Karpas-422 (cell line): ENCODE measurements at regions not wholly inside any gene's neighbourhood (a gene's known extent, or its start where the extent isn't known, plus 50 kb on each side); places are given as distances from the start of the nearest gene placed in this dataset.
A peak's percentile ranks its signal among the peaks of the same experiment; 100 is the strongest.

Source experiments
- DNase-seq: peaks from one replicate; pipeline ENCODE4 v3.0.0-alpha.2; 2015
- H2AFZ ChIP-seq: fragments of 200-600 bp; sonication (generic); 2 replicates; pipeline ENCODE4 v1.6.1; 2014; ENCODE audit warnings: antibody characterized with exemption, low read length, mixed read lengths
- H3K27ac ChIP-seq: fragments of 200-600 bp; sonication (generic); 2 replicates; pipeline ENCODE4 v1.5.1; 2014; ENCODE audit warnings: mild to moderate bottlenecking, low read length, moderate library complexity
- H3K27me3 ChIP-seq: fragments of 200-600 bp; sonication (generic); 2 replicates; pipeline ENCODE4 v1.6.1; 2014; ENCODE audit warnings: low read length, mixed read lengths
- H3K36me3 ChIP-seq: fragments of 200-600 bp; sonication (generic); 2 replicates; pipeline ENCODE4 v1.6.1; 2014; ENCODE audit warnings: low read length, mixed read lengths; ENCODE audit not compliant: insufficient read depth
- H3K4me1 ChIP-seq: fragments of 200-600 bp; sonication (generic); 2 replicates; pipeline ENCODE4 v1.6.1; 2014; ENCODE audit warnings: mild to moderate bottlenecking, low read length, mixed read lengths
- H3K4me2 ChIP-seq: fragments of 200-600 bp; sonication (generic); 2 replicates; pipeline ENCODE4 v1.6.1; 2014; ENCODE audit warnings: low read length, low read depth, mild to moderate bottlenecking; ENCODE audit not compliant: poor library complexity, severe bottlenecking
- H3K4me3 ChIP-seq: fragments of 200-600 bp; sonication (generic); 2 replicates; pipeline ENCODE4 v1.5.1; 2014; ENCODE audit warnings: mild to moderate bottlenecking, antibody characterized with exemption, low read length, mixed read lengths
- H3K79me2 ChIP-seq: fragments of 200-600 bp; sonication (generic); 2 replicates; pipeline ENCODE4 v1.6.1; 2014; ENCODE audit warnings: mild to moderate bottlenecking, low read length, mixed read lengths
- H3K9ac ChIP-seq: fragments of 200-600 bp; sonication (generic); 2 replicates; pipeline ENCODE4 v1.6.0; 2014; ENCODE audit warnings: low read length
- H3K9me2 ChIP-seq: fragments of 200-600 bp; sonication (generic), shearing (Covaris generic); replicated peaks from 2 replicates; pipeline ENCODE4 v1.6.0; 2014; ENCODE audit warnings: mild to moderate bottlenecking, low read length, moderate library complexity; ENCODE audit not compliant: insufficient read depth
- H3K9me3 ChIP-seq: fragments of 300-700, 200-600 bp; sonication (generic); 2 replicates; pipeline ENCODE4 v1.6.1; 2014; ENCODE audit warnings: low read length, mixed read lengths
- H4K20me1 ChIP-seq: fragments of 200-600 bp; sonication (generic); 2 replicates; pipeline ENCODE4 v1.6.1; 2014; ENCODE audit warnings: mild to moderate bottlenecking, antibody characterized with exemption, low read length, low read depth; ENCODE audit not compliant: insufficient read depth

DNA sequence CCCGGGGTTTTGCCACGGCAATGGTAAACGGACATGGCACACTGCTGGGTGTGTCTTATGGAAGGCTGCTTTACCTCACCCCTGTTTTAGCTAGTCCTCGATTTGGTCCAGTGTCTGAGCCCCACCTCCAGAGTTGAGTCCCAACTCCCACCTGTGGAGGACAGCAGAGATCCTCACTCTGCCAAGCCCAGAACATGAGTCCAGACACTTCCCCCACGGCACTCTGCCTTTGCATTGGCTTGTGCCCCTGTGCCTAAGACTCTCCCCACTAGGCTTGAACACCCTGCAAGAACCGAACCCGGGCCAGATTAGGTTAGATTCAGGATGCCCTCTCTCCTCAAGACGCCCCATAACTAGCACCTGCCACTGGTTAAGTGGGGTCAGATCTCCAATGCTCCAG lies 59.8 kb upstream of the C14orf180 start:
- no peaks in the 10 kb centered on the region for H3K27me3 ChIP-seq
- peak; percentile 52 for DNase-seq
- H3K36me3 ChIP-seq = no peaks in the 10 kb centered on the region
- H3K79me2 ChIP-seq = no peaks in the 10 kb centered on the region
- H3K4me3 ChIP-seq = no peak overlapping the region
- H3K9me3 ChIP-seq = no peaks in the 10 kb centered on the region
- H3K9ac ChIP-seq = peak overlapping the region; percentile 15; the same call in 1 of the 2 replicates
- no peak overlapping the region for H2AFZ ChIP-seq
- no peaks in the 10 kb centered on the region for H4K20me1 ChIP-seq
- no peak overlapping the region for H3K4me2 ChIP-seq
- H3K4me1 ChIP-seq = peaks cover 86% of the 10 kb centered on the region
- peak overlapping the region; percentile 84 for H3K27ac ChIP-seq
- H3K9me2 ChIP-seq = no peaks in the 10 kb centered on the region

DNA sequence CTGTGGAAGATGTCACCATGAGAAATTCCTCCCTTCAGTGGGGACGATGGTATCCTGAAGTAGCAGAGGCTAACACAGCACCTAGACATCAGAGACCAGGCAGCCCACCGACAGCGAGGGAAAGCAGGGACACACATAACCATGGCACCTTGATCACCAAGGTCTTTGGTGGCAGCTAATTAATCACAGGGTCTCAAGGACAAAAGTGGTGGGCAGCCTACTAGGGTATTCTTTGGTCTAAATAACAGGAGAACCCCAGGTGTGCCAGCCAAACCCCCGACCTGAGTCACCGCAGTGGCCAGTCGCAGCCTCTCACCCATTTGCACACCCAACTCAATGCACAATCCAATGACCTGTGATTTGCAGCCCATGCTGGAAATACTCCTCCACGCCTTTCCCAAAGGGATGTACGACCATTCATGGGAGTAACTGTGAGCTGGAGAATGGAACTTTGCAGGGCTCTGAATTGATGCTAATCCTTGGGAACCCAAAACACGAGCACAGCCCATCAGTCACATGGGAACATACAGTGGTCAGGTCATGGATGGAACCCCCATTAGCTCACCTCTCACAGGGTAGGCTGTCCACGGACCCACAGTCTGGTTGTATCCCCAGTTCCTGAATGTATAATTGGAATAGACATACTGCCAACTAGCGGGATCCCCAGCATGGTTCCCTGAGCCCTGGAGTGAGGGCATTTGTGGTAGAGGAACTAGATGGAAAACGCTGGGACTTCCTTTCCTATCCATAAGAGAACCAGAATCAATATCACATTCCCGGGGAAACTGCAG lies 58.7 kb upstream of the C14orf180 start:
- Histone ChIP-seq H3K9ac (0 out of 2 replicates have a peak overlapping the region, but pooled peaks have one; percentile 1), H3K4me3 (no peak overlapping the region), H3K27me3 (no peaks in the 10 kb centered on the region), H3K4me2 (no peak overlapping the region), H4K20me1 (no peaks in the 10 kb centered on the region), H3K4me1 (peaks cover 78% of the 10 kb centered on the region), H3K9me2 (no peaks in the 10 kb centered on the region), H2AFZ (no peak overlapping the region), H3K36me3 (no peaks in the 10 kb centered on the region), H3K27ac (peak overlapping the region; percentile 84), H3K9me3 (no peaks in the 10 kb centered on the region), H3K79me2 (no peaks in the 10 kb centered on the region)
- DNase-seq = no peak

DNA sequence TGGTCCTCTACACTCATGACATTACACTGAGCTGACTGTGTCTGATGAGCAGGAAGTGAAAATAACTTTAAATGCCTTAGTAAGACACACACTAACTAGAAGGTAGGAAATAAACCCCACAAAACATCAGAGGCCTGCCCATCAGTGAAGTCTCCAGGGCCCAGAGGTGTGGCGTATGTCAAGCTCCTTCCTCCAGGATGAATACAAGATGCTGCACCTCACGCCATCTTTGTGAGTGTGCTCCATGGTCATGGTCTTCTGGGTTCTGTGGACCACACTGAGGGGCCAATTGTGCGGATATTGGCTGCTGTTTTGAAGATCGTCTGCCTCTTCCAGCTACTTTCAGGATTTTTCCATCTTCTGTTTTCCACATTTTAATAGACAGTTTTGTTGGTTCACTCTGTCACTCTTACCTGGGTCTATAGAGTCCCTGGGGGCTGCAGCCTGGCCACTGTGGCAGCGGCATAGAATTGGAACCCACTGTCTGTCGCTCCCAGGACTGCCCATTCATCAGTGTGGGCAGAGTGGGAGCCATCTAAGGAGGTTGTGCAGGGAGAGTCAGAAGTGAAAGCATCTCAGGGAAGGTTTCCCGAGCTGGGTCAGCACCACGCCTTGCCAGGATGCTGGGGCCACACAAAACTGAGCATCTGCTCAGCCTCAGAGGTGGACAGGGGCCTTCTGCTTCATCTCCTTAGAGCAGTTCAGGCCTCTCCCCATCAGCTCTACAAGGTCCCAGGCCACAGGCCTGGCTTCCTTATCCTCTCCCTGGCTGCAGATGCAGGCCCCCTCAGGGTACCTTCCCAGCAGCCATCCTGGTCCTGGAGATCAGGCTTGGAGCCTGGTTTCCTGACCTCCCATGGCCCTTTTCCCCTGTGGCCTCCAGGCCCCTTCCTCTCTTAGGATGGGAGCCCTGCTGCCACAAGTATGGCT lies 57.5 kb upstream of the C14orf180 start:
- Histone ChIP-seq H3K36me3 (no peaks in the 10 kb centered on the region), H3K79me2 (no peaks in the 10 kb centered on the region), H3K4me2 (peak overlapping the region; percentile 29)

DNA sequence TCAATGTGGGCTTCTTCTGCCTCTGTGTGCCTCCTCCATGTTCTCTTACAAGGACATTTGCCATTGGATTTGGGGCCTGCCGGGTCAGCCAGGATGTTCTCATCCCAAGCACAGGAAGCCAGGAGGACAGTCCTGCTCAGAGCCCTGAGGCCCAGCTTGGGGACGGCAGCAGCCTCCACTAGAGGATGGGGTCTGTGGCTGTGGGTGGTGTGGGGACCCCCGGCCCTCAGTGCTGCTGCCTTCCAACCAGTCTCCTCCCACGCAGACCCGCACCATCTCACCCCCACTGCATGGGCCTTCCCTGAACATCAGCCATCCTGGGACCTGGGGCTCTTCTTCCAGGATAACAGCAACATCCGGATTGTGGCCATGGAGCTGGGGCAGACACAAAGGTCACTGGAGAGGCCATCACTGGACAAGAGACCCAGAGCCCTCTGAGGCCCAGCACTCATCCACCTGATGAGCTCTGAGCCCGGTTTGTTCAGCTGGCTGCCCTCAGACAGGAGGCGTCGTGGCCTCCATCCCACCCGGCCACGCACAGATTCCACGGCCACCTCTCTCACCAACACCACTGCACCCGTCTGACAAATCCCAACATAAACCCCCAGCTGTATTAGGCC lies 56.5 kb upstream of the C14orf180 start:
- no peak for DNase-seq
- Histone ChIP-seq H3K27ac (peak overlapping the region; percentile 84), H3K4me1 (peaks cover 70% of the 10 kb centered on the region), H3K27me3 (no peaks in the 10 kb centered on the region), H2AFZ (no peak overlapping the region), H3K4me2 (peak overlapping the region; percentile 29), H3K9ac (peak overlapping the region; percentile 57), H3K4me3 (no peak overlapping the region), H3K36me3 (no peaks in the 10 kb centered on the region), H3K79me2 (no peaks in the 10 kb centered on the region), H4K20me1 (no peaks in the 10 kb centered on the region), H3K9me2 (no peaks in the 10 kb centered on the region), H3K9me3 (no peaks in the 10 kb centered on the region)

More for the DNA sequence above, 57.5 kb upstream of the C14orf180 start:
- no peaks in the 10 kb centered on the region for H3K9me3 ChIP-seq
- H2AFZ ChIP-seq = no peak overlapping the region
- no peak overlapping the region for H3K4me3 ChIP-seq
- peak; percentile 79 for DNase-seq
- H3K4me1 ChIP-seq = peaks cover 70% of the 10 kb centered on the region
- H3K9ac ChIP-seq = peak overlapping the region; percentile 57
- no peaks in the 10 kb centered on the region for H3K9me2 ChIP-seq
- H3K27me3 ChIP-seq = no peaks in the 10 kb centered on the region
- H4K20me1 ChIP-seq = no peaks in the 10 kb centered on the region
- H3K27ac ChIP-seq = peak overlapping the region; percentile 84

DNA sequence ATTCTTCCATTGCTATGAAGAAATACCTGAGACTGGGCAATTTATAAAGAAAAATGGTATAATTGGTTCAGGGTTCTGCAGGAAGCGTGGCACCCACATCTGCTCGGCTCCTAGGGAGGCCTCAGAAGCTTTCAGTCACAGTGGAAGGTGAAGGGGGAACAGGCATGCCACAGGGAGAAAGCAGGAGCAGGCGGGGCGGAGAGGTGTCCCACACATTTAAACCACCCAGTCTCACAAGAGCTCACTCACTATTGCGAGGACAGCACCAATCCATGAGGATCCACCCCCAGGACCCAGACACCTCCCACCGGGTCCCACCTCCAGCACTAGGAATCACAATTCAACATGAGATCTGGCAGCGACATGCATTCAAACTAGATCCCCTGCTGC lies 56.0 kb upstream of the C14orf180 start:
- H3K9ac ChIP-seq = no peak overlapping the region; the same call in 1 of the 2 replicates
- H3K4me2 ChIP-seq = peak overlapping the region; percentile 29
- peak overlapping the region; percentile 84 for H3K27ac ChIP-seq
- no peaks in the 10 kb centered on the region for H3K9me2 ChIP-seq
- H3K9me3 ChIP-seq = no peaks in the 10 kb centered on the region
- H2AFZ ChIP-seq = no peak overlapping the region
- no peak overlapping the region for H3K4me3 ChIP-seq
- no peaks in the 10 kb centered on the region for H3K27me3 ChIP-seq
- peaks cover 75% of the 10 kb centered on the region for H3K4me1 ChIP-seq
- H3K36me3 ChIP-seq = no peaks in the 10 kb centered on the region
- no peaks in the 10 kb centered on the region for H4K20me1 ChIP-seq
- no peak for DNase-seq
- H3K79me2 ChIP-seq = no peaks in the 10 kb centered on the region

DNA sequence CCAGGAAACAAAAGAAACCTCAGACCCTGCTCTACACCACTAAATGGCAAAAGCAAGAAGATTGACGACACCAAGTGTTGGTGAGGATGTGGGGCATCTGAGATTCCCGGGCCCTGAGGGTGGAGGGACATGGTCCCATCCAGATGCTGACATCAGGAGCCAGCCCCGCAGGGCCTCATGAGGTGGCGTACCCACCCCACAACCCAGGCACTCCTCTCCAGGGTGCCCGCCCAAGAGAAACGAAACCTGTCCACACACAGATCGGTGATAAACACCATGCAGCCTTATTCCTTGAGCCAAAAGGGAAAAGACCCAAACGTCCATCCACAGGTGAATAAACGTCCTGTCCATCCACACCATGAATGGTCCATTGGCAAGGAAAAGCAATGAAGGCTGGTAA lies 54.8 kb upstream of the C14orf180 start:
- peaks cover 73% of the 10 kb centered on the region for H3K4me1 ChIP-seq
- no peaks in the 10 kb centered on the region for H3K79me2 ChIP-seq
- H3K4me3 ChIP-seq = no peak overlapping the region
- no peak overlapping the region for H3K9ac ChIP-seq
- H2AFZ ChIP-seq = no peak overlapping the region
- H3K9me3 ChIP-seq = no peaks in the 10 kb centered on the region
- 0 out of 2 replicates have a peak overlapping the region, but pooled peaks have one; percentile 31 for H3K27ac ChIP-seq
- DNase-seq = no peak
- no peaks in the 10 kb centered on the region for H3K27me3 ChIP-seq
- H4K20me1 ChIP-seq = no peaks in the 10 kb centered on the region
- H3K9me2 ChIP-seq = no peaks in the 10 kb centered on the region
- no peak overlapping the region for H3K4me2 ChIP-seq
- no peaks in the 10 kb centered on the region for H3K36me3 ChIP-seq

DNA sequence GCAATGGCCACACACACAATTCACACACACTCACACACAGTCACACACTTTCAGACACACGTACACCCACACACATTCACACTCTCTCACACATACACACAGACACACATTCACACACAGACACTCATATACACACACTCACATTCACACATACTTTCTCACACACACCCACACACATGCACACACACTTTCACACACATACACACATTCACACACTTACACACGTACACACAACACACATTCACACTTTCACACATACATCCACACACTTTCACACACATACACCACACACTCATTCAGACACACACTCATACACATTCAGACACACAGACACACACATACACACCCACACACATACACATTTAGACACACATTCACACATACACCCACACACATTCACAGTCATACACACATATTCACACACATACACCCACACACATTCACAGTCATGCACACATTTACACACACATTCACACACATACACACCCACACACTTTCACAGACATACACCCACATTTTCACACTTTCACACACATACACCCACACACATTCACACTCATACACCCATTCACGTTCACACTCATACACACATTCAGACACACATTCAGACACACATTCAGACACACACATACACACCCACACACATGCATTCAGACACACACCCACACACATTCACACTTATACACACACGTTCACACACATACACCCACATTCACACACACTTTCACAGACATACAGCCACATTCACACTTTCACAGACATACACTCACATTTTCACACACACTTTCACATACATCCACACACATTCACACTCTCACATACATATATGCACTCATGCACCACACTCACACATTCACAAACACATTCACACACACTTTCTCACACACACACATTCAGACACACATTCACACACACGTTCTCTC lies 52.6 kb upstream of the C14orf180 start:
- H3K36me3 ChIP-seq = no peaks in the 10 kb centered on the region
- no peak overlapping the region for H3K9ac ChIP-seq

More for the DNA sequence above, 52.6 kb upstream of the C14orf180 start:
- Histone ChIP-seq H2AFZ (no peak overlapping the region), H3K27ac (peak overlapping the region; percentile 69), H3K4me1 (peaks cover 52% of the 10 kb centered on the region), H3K4me3 (no peak overlapping the region), H4K20me1 (no peaks in the 10 kb centered on the region), H3K9me2 (no peaks in the 10 kb centered on the region), H3K4me2 (no peak overlapping the region), H3K9me3 (no peaks in the 10 kb centered on the region), H3K79me2 (no peaks in the 10 kb centered on the region), H3K27me3 (no peaks in the 10 kb centered on the region)
- no peak for DNase-seq
